HG03521 (cell line): ENCODE measurements at regions not wholly inside any gene's neighbourhood (a gene's known extent, or its start where the extent isn't known, plus 50 kb on each side); places are given as distances from the start of the nearest gene placed in this dataset.
"Not testable (repeated sequence)": the region's sequence is repeated elsewhere in the genome, so short reads cannot be mapped to it uniquely, and the experiment has no call there.

ENCODE experiments used
- ATAC-seq: cut with Tn5 transposase; IDR thresholded peaks from one replicate; pipeline ENCODE4 v1.9.1; 2021; ENCODE audit warnings: mild to moderate bottlenecking, moderate library complexity; ENCODE audit not compliant: unreplicated experiment

- no peak for ATAC-seq
These were observed 299.4 kb downstream of the MAN2A1 start for GRCh38 chr5:109989161-109989560.

DNA sequence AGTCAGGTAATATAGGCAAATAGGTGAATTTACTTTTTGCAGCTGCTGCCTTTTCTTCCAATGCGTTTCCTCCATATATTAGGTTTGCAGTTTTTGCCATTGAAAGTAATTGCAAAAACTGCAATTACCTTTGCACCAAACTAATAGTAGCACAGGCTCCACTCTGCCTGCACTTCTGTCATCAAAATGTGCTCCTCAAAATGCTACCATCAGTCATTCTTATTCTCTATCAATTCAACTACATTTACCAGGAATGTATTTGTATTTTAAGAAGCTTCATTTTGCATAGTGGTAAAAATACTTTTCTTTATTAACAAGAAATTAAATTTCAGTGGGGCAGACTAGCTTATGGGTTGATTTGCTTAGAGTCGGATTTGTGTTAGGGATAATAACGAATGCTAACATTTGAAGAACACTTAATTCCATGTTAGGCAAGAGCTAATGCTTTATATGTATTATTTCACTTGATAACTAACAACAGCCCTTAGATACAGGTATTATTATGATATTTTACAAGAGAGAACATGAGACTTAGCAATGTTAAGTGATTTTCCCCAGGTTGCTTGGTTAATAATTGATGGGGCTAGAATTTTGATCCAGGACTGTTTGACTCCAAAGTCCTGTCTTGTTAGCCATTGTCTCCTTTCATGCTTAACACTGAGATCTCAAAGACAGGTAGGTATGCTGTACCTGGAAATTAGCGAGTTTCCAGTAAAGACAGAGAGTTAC lies 300.4 kb downstream of the MAN2A1 start:
- no peak for ATAC-seq

- ATAC-seq: no peak
These were observed 301.1 kb downstream of the MAN2A1 start for GRCh38 chr5:109990723-109991359.

DNA sequence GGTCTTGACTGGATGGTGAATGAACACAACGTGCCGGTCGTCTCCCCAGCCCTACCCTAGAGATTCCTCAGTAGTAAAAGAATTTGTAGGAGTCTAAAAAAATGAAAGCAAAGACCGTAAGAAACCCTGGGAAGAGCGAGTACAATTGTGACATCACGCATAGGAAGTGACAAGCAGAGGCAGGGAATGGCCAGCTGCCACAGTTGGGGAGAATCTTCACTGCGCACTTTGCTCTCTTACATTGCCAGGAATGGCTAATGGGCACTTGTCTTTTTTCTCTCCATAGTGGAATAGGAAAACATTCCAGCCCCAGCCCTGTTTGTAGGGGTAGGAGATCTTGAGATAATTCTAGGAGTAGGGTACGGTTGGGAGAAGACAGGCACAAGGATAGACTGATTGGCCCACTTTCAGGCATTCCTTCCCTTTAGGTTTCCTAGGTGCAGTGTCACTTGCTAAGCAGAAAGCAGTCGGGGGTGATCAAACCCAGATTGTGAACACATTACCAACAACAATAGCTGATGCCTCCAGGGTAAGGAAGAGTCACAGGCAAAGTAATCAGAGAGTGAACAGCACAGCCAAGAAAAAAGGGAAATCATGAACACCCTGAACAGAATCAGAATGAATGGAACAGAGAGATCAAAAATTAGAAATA lies 302.7 kb downstream of the MAN2A1 start:
- no peak for ATAC-seq

GRCh38 chr5:109994135-109994534 lies 304.4 kb downstream of the MAN2A1 start:
- ATAC-seq: no peak

DNA sequence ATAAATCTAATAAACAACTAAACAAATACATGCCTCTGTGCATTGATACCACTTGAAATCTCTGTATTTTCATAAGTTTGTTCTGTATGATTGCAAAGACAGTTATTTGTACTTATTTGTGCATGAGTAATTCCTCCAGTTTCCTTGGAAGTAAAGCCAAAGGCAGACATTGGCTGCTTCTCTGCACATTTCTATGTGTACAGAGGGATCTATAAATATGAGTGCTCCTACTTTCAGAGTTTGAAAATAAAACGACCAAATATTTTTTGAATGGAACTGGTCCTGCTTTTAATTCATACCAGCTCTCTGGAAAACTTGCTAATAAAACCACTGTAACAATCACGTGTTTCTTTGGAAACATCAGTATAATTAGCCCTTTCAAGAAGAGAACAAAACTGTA lies 306.5 kb downstream of the MAN2A1 start:
- ATAC-seq: no peak

GRCh38 chr5:109997161-109997560 lies 307.4 kb downstream of the MAN2A1 start:
- no peak for ATAC-seq

DNA sequence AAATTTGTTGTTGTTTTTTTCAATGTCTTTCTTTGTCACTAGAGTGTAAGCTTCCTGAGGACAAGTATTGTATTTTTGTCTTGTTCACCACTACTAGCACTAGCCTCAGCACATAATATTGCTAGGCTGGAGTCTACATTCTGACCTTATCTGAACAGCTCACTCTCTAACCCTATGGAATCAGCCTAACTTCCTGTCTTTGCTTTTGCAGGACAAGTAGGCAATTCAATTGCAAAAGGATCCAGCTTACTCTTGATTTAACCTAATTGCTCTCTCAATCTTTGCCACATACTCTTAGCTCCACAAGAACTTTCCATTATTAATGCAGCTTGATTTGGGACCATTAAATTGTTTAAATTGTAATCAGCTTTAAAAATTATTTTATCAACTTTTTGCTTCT lies 308.5 kb downstream of the MAN2A1 start:
- no peak for ATAC-seq

DNA sequence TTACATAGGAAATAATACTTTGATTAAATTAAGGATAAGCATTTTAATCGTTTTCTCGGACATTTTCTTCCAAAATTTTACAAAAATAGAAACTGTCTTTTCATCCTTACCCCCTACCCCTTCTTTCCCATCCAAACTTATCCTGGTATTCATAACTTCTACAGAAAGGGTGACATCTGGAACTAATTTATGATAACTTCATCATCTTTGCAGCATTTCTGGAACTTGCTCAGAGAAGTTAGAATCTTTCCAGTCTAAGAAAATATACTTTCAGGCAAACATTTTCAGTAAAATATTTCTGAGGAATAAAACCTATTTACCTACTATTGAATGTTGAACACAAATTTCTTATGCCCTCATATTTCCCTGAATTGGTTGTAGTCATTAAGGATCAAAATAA lies 309.0 kb downstream of the MAN2A1 start:
- no peak for ATAC-seq

DNA sequence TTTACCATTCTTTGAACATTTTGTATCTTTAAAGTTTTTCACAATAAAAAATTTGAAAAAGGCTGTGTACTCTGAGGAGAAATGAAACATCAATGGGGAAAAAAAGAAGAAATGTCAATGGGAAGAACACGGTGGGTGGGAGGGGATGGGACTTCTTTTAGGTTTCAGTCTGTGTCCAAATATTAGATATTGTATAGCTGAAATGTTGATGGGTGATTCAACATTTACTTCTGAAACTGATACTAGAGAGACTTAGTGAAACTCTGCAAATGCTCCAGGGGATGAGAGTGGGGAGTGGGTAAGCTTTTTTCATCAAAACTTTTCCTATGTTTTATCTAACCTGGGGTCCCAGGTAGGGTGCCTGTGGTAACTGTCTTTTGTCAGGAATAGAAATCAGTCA lies 311.9 kb downstream of the MAN2A1 start:
- no peak for ATAC-seq

DNA sequence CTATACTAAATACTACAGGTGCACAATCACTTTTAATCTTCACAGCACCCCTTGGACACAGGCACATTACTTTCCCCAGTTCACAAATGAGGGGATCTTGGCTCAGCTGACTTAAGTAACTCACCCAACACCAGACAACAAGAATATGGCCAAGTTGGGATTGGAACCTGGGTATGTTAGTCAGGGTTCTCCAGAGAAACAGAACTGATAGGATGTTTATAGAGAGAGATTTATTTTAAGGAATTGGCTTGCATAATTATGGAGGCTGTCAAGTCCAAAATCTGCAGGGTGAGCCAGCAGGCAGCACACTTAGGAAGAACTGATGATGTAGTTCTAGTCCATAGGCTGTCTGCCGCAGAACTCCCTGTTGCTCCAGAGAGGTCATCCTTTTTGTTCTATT lies 312.9 kb downstream of the MAN2A1 start:
- ATAC-seq: no peak

DNA sequence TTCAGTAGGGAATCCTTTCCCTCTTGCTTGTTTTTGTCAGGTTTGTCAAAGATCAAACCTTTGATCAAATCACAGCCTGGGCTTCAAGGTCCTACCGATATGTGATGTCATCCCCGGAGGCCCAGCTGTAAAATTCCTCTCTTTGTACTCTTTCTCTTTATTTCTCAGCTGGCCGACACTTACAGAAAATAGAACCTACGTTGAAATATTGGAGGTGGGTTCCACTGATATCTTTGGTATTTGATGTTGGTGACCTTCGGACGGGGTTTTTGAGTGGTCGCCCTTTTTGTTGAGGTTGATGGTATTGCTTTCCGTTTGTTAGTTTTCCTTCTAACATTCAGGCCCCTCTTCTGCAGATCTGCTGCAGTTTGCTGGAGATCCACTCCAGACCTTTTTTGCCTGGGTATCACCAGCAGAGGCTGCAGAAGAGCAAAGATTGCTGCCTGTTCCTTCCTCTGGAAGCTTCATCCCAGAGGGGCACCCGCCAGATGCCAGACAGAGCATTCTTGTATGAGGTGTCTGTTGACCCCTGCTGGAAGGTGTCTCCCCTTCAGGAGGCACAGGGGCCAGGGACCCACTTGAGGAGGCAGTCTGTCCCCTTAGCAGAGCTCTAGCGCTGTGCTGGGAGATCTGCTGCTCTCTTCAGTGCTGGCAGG lies 316.3 kb downstream of the MAN2A1 start:
- ATAC-seq: not testable (repeated sequence)

DNA sequence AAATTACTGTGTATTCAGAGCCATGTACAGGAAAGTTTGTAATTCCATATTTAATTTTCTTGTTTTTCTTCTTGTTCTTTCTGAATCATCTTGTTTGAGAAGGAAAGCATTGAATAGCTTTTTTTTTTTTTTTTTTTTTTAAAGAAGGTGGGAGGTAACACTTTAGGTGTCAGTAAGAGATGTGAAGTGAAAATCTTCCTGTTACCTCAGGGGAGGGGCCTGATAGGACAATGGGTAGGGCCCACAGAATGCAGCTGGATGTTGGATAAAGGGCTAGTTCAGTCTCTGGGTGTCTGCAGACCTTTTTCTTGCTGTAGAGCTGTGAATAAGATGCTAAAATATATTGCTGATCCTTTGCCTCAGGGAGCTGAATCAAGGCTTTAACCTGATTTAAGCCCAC lies 317.4 kb downstream of the MAN2A1 start:
- no peak for ATAC-seq

DNA sequence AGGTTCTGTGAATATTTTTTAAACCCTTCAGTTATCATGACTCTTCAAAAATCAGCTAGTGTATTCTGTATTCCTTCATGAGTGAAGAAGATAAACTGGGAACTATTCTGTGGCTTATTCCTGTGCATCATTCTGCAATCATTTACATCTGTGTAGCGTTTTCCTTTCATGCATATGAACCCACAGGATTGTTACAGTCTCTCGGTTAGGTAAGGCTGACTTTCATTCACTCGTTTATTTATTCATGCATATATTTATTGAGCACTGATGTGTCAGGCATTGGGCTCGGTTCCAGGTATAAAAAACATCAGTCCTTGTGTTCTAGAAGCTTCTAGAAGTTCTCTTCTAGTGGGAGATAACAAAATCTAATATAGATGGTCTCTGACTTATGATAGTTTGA lies 318.4 kb downstream of the MAN2A1 start:
- ATAC-seq: no peak

GRCh38 chr5:110012145-110012544 lies 322.4 kb downstream of the MAN2A1 start:
- ATAC-seq: no peak

GRCh38 chr5:110013017-110013416 lies 323.3 kb downstream of the MAN2A1 start:
- ATAC-seq: no peak

- ATAC-seq: no peak
These were observed 328.1 kb downstream of the MAN2A1 start for GRCh38 chr5:110017854-110018253.

DNA sequence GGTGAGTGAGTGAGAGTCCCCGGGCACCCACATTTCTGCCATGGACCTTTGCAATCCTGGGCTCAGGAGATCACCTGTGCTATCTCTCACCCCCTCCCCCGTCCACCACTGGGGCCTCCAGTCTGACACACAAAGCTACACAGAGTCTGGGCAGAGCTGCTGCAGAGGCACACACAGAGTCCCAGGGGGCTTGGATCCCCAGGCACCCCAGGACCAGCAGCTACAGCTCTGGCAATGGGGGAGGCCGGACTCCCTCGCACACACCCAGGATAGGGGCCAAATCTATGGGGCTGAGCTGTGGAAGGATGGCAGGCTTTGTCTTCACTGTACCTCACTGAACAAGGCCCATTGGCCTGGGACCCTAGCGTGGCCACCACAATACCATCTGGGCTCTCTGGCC lies 328.8 kb downstream of the MAN2A1 start:
- ATAC-seq: no peak

GRCh38 chr5:110019119-110019518 lies 329.4 kb downstream of the MAN2A1 start:
- no peak for ATAC-seq

DNA sequence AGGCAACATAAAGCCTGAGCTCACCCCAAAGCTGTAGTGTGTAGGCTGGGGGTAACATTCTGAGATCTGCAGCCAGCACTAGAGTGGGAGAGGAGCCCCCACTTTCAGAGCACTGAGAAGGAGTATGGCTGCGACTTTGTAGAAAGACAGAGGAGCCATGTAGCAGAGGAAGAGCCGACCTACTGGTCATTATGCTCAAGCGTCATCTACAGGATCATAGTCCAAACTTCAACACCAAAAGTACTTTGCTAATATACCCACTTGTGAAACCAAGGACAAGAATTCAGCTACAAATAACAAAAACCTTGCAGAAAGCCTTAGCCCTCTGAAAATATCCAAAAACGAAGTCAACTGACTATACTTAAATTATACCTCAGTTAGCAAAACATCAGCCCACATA lies 330.1 kb downstream of the MAN2A1 start:
- ATAC-seq: no peak

GRCh38 chr5:110021251-110021650 lies 331.5 kb downstream of the MAN2A1 start:
- ATAC-seq: no peak

DNA sequence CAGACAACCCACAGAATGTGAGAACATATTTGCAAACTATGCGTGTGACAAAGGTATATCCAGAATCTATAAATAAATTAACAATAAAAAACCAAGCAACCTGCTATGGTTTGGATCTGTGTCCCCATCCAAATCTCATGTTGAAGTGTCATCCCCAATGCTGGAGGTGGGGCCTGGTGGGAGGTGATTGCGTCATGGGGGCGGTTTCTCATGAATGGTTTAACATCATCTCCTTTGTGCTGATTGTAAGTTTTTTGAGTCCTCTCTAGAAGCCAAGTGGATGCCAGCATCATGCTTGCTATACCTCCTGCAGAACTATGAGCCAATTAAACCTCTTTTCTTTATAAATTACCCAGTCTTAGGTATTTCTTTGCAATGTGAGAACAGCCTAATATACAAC lies 335.4 kb downstream of the MAN2A1 start:
- no peak for ATAC-seq
